GM21619 (cell line): ENCODE measurements at regions not wholly inside any gene's neighbourhood (a gene's known extent, or its start where the extent isn't known, plus 50 kb on each side); places are given as distances from the start of the nearest gene placed in this dataset.

ENCODE experiments used
- ATAC-seq: cut with Tn5 transposase; IDR thresholded peaks from one replicate; pipeline ENCODE4 v1.9.1; 2021; ENCODE audit not compliant: unreplicated experiment

DNA sequence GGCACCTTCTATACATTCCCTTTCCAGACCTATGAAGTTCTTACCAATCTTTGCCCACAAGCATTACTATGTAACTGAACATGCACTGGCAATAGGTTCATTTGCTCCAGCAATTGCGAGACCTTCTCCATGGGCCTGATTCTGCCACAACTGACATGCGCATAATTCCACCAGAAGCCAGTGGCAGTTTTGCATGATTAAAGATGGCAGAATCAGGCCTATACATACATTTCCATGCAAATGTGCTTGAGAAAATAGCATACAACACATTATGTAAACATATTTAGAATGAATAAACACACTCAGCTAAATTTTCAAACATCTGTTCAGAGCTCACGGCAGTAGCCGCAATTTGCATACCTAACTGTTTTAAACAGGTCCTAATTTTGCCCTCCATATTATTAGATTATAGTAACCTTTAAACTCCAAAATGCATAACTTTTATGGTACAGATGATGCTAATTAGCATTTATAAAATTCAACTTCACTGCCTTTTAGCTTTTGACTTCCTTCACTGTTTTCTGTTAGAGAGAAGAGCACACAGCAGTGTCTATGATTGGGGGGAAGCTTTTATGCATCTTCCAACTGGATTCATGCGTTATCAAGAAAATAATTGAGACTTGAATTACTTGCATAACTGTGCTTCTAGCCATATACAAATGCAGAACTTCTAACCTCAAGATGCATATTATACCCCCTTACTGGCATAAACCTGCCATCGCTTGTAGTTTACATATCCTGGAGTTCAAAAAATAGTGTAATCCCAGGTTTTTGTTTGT, 155.3 kb upstream of the CDH19 start:
- no peak for ATAC-seq

DNA sequence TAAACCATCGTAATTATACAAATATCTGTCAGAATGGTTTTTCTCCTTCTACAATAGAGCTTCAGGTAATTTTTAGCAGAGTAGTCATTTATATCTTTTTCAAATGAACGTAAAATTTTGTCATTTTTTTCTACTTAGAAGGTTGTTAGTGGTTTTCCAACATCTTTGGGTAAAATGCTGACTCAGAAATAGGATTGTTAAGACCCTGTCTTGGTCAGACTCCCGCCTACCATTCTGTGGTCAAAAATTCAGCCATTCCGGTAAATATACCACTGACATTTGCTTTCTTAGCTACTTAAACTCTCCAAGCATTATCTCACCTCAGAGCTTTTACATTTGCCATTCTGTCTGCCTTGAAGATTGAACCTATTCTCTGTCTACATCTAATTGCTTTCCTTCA, 154.1 kb upstream of the CDH19 start:
- ATAC-seq, result no peak

DNA sequence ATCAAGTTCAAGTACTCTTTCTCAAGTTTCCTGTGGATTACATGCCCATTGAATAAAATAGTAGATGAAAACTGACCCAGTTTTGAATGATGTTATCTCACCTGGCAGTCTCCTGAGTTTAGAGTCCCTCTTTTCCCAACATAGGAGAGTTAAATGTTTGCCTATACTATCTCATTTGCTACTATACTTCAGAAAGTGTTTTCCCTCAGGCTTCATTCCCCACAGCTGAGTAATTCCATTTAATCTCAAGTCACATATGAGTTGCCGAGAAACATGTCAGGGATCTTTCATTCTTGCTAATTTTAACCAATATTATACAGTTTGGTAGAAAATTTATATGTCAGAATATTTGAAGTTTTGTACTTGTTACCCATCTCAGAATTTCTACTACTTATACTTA, 150.4 kb upstream of the CDH19 start:
- ATAC-seq, result no peak

DNA sequence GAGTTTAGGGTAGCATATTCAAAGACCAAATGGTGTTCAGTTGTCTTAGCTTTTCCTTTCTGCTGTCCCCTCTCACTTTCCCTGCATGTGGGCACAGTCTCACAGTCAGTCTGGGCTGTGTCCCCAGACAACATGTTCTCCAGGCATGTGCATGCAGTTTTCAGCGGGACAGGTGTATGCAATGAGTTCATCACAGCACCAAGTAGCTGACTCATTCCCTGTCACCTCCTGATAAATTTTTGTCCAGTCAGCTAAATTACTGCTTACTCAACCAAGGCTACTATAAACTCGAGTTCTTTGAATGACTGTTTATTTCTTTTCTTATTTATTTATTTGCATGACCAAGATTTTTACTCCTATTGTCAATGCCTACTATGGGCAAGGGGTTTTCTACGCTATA, 148.8 kb upstream of the CDH19 start:
- no peak for ATAC-seq

DNA sequence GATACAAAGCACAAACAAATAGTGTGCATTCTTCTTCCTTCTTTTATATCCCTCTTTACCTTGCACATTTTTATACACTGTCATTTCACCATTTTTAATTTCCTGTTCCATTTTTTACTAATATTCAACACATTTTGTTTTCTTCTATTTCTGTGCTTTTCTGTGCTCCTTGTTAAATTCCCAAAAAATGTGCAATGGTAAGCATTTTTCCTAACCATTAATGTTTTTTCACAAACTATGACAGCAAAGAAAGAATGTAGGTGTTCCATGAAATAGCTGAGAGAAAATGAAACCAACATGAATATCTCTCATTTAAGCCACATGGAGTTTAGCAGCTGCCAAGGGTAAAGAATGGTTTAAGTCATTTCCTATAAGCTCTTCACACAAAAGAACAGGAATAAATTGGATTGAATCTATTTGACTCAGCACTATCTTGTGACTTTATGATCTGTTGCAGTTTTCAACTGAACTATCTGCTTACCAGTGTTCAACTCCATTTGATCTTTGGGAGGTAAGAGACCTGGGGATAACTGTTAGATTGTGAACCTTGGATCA, 145.7 kb upstream of the CDH19 start:
- ATAC-seq, result no peak

DNA sequence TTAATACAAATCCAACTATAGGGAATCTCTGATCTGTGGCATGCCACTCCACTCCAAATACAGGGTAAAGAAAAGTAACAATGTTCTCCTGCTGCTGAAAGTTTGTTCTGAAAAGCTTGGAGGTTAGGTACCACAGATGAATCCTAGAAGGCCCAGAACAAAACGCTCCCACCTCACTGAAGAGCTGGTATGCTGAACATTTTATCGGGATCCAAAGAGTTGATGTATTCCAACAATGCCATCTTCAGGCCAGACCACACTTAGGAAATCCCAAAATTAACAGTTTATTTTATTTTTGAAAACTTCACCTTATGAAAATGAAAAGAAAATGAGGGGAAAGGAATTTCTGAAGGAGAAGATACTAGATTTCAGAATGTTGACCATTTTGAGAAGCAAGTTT, 145.1 kb upstream of the CDH19 start:
- ATAC-seq, result no peak

DNA sequence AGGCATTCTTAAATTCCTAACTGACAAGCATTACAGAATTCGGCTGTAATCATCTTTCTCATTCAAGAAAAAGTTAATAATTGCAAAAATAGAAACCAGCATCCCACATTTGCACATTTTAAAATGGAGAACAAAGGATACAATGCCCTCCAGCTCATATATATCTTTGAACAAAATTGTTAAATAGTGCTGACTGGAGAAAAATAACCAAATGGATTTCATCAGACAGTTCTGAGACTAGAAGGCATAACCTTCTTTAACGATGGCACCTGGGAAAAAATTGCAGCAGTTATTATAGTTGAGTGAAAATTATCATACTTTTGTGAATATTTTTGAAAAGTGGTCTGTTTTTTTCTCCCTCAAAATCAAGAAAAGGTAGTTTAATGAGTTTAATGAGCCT, 138.9 kb upstream of the CDH19 start:
- no peak for ATAC-seq

DNA sequence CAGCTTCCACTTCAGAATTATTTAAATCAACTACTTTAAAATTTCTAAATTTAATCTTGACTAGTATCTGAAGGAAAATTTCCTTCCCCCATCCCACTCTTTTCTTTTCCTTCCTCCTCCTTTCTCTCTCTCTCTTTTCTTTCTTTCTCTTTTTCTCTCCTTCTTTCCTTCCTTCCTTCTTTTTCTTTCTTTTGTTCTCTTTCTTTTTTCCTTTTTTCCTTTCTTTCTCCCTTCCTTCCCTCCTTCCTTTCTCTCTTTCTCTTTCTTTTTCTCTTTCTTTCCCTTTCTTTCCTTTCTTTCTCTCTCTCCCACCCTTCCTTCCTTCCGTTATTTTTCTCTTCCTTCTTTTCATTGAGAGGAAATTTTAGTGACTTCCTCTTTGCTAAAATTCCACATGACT, 132.0 kb upstream of the CDH19 start:
- no peak for ATAC-seq

DNA sequence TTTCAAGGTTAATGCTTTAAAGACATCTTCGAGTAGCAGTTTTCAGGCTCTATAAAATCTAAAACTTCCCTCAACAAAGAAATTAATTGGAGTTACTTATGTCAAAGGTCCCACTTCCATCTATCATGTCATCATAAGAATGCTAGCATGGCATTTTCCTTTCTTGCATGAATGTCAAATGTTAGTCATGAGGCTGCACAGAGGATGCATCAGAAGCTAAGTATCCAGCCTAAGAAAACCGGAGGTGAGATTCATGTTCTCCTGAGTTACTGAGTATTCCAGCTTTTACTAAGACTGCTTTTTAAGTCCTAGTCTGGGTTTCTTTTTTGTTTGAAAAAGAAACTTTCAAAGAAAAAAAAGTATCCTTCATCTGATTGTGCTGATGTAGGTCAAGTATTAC, 130.6 kb upstream of the CDH19 start:
- ATAC-seq, result no peak

DNA sequence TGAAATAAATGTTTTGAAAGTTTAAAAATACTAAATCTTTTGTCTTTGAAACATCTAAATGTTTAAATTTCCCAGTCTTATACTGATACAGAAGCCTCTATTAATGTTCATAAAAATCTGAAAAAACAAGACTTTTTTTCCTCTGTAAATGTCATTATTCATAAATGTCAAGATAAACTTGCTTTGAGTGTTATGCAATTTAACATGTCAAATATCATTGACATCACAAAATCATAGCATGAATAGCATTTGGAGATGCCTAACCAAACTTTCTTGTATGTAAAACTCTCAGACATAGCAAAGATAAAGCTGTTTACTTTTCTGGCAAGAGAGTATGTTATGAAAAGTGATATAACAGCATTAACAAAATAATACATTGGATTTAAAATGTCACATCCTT, 128.0 kb upstream of the CDH19 start:
- no peak for ATAC-seq

DNA sequence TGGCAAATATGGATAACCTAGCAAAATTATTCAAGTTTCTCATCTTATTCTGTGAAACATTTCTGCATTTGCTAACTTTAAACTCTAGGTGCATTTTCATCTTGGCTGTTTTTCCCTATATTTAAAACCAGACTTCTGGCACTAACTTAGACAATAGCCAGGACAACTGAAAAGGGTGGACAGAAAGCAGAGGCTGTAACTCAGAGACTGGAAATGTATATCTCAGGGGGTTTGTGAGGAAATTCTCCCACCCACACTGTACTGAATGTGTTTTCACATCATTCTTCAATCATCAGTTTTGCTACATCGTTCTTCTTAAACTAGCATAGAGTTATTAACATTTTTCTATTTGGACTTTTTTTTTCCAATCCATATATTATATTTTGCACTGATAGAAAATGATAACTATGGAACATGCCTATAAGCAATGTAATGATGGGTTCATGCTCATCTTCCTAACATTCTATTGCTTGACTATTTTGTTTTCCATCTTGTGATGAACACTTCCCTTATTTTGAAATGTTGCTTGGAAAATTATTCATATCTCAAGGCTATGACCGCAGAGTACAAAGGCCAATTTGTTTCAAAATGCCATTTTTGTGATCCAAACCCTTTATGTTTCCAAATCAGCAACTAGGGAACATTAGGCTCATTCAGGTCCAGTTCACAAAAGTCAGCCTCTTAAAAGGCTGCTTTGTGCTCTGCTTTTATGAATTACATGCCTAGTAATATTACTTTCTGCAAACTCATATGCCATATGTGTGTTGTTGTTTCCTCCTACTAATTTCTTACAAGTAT, 125.8 kb upstream of the CDH19 start:
- ATAC-seq, result no peak

DNA sequence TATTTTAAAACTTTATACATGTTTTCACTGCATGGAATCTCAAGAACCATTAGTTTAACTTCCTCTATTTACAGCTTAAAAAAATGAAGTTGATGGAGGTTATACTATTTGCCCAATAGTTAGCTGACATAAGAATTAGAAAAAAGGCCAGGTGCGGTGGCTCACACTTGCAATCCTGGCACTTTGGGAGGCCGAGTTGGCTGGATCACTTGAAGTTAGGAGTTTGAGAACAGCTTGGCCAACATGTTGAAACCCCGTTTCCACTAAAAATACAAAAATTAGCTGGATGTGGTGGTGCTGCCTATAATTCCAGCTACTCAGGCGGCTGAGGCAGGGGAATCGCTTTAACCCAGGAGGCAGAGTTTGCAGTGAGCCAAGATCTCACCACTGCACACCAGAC, 125.1 kb upstream of the CDH19 start:
- ATAC-seq, result no peak

DNA sequence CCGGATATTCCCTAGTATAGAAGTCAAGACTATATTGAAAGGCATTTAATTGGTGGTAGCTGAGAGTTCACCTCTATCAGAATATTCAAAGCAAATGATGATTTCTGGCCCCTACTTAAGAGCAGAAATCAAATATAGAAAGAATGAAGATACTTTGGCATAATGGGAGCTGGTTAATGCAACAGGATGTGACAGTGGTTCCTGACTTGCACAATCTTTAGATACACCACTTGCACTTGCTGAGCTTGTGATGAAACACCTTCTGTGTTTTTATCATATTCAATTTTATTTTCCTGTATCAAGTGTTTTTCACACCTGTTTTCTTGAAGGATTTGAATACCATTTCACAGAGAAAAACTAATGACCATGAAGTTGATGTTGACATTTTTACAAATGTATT, 124.1 kb upstream of the CDH19 start:
- no peak for ATAC-seq

DNA sequence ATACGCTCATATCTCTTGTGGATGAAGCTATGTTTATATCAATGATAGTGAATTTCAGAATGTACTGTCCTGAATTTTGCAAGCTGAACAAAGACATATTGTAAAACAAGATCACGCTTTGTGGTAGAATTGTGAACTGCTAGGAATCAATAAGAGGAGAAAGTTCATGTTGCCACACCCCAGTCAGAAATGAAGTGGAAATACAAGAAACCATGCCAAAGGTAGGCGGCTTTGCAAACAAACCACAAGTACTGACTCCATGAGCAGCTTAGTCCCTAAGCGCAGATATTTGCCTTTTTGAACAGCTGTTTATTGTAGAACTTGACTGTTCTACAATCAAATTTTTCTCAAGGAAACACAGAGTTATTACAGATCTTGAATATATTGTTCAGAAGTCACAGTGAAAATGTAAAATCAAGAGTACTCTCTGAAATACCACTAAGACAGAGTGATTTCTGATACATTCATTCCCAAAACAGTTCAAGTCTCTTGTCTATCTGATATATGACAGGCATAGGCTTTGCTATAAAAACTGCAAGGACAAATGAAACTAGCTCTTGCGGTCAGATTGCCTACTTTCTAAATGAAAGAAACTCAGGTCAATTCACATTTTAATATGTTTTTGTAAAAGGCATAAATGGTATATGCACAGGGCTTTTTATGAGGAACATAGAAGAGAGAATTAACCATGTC, 120.9 kb upstream of the CDH19 start:
- ATAC-seq, result no peak

DNA sequence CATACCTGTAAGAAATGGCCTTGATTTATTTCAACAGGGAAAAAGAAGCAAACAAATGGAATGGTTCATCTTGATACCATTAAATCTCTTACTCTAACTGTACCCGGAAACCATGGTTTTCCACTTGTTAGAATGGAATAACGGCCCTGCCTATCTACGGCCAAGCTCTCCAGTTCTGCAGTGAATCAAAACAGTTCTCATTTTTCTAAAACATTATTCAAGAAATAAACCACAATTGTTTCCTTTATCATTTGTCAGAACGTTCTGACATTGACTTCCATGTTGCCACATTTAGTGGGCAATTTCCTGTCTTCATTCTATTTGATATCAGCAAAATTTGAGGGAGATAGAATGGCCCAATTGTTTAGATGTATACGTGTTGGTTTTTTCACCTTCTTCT, 118.8 kb upstream of the CDH19 start:
- ATAC-seq, result no peak

DNA sequence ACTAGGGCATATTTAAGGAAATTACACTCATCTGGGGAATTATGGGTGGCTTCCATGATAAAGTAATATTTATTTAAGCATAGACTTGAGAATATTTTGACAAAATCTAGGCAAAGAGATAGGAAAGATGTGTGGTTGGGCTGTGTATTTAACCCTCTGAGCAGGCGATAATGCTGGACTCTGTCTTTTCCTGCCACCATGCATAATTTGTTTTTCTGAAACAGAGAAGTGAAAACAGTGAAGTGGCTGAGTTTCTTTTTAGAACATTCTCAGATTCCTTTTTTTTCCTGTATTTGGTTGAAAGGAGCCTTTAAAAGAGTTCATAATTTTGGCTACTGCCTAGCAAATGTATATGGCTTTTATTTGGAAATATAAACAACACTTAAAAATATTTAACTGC, 104.8 kb upstream of the CDH19 start:
- ATAC-seq, result no peak

DNA sequence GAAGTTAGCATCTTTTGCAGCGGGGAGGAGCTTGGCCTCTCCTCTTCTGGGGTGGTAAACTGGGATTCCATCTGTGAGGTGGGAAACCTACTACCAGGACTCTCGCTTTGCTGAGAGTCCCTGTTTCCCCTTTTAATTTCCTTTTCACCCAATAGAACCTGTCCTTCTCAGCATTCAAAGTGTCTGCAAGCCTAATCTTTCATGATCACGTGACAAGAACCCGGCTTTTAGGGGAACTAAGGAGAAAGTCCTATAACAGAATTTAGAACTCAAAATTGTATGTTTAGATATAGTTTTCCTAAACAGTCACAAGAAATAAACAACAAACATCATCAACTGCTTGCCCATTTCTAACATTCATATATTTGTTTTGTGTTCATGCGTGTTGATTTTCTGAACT, 103.6 kb upstream of the CDH19 start:
- no peak for ATAC-seq

DNA sequence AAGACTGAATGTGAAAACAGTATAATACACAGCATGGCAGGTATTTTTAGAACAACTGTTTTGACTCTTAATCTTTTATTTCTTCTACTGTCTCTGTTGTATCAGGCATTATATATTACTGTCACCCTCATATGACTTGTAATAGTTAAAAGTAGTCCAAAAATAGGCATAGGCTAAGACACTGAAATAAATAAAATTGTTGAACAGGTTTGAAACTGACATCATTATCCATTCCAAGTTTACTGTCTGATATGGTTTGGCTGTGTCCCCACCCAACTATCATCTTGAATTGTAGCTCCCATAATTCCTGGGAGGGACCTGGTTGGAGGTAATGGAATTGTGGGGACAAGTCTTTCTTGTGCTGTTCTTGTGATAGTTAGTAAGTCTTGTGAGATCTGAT, 91.4 kb upstream of the CDH19 start:
- no peak for ATAC-seq

DNA sequence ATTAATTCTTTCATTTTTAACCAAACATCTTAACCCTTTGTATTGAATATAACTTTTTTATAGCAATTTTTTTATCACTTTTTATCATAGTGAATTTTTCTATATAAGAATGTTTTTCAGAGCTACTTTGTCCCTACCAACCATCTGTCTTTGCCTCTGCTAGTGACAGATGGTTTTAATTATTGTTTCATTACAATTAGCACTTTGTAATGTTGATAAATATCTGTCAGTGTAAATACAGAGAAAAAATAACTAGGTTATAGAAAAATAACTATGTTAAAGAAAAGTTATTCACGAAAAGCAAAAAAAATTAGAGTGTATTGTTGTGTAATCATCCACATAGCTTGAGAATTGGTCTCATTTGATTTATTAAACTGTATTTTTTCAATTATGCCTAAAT, 91.0 kb upstream of the CDH19 start:
- no peak for ATAC-seq

DNA sequence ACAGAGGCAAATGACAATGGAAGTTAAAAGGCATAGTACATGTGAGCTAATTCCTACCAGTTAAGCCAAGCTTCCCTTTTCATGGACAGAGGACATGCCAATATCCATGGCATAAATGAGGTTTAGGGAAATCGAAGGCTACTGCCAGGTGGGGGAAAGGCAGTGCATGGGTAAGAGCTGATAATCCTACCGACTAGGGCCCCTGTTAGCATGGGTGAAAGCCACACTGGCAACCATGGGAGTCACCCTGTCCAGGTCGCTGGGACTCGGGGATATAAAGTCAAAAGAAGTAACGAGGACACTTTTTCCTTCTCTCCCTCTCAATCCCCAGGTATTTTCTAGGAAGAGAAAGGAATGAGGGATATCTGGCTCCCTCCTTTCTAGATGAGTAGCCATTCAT, 83.7 kb upstream of the CDH19 start:
- no peak for ATAC-seq

DNA sequence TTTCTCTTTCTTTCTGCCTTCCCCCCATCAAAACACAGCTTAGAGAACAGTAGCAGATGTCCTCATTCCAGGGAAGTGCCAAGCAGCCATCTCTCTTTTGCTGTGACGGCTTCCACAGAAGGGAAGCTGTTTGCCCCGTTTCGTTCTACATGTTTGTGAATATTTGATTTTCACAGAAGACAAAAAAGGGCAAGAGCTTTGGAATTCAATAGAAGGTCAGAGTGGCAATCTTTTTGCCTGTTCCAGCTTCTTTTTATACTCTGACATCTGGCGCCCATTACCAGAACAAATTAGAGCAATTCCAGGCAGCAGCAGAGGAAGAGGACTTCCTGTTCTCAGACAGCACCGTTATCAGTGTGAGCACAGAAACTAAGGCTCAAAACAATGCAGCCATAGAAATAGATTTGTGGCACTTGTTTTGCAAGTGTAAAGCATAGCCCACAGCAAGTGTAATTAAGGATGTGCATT, 79.0 kb upstream of the CDH19 start:
- no peak for ATAC-seq

DNA sequence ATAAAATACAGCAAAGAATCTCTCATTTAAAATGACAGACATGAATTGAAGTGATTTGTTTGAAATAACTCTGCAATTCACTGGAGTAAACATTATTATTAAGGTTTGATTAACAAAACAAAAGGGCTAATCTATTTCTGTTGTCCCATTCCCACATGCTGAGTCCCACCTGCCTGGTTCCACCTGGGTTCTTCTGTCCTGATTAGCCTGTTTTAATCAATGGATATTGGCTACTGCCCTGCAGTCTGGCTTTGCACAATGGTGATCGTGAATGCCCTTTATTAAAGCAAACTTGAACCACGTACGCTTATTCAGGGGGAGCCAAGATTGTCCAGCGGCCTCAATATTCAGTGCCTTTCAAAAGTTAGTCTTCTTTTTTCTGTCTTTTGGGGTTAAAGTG, 72.8 kb upstream of the CDH19 start:
- ATAC-seq, result no peak
